SK-N-SH treated with all-trans-retinoic acid at 6 μM for 48 hours (cell line): ENCODE measurements at regions not wholly inside any gene's neighbourhood (a gene's known extent, or its start where the extent isn't known, plus 50 kb on each side); places are given as distances from the start of the nearest gene placed in this dataset.

ENCODE experiments used
- ARNTL ChIP-seq: fragments of 450-650 bp; formaldehyde crosslinking; IDR thresholded peaks from 2 replicates; pipeline ENCODE4 v1.5.0; 2020; ENCODE audit warnings: low read depth, mild to moderate bottlenecking, moderate library complexity, borderline replicate concordance
- CSDC2 ChIP-seq: fragments of 250-450 bp; sonication (Bioruptor Pico); IDR thresholded peaks from 2 replicates; pipeline ENCODE4 v1.5.0; 2020; ENCODE audit warnings: mild to moderate bottlenecking, moderate library complexity
- ESRRG ChIP-seq: fragments of 250-450 bp; sonication (Bioruptor Pico); IDR thresholded peaks from 2 replicates; pipeline ENCODE4 v1.6.1; 2021; ENCODE audit warnings: mild to moderate bottlenecking
- GLIS3 ChIP-seq: fragments of 250-450 bp; sonication (Bioruptor Pico); IDR thresholded peaks from 2 replicates; pipeline ENCODE4 v1.5.0; 2020; ENCODE audit warnings: mild to moderate bottlenecking, moderate library complexity
- PATZ1 ChIP-seq: fragments of 250-450 bp; sonication (Bioruptor Pico); IDR thresholded peaks from 2 replicates; pipeline ENCODE4 v1.8.0; 2020; ENCODE audit warnings: mild to moderate bottlenecking, moderate library complexity, borderline replicate concordance
- RARB ChIP-seq: fragments of 250-450 bp; sonication (Bioruptor Pico); IDR thresholded peaks from 2 replicates; pipeline ENCODE4 v1.8.0; 2021; ENCODE audit warnings: mild to moderate bottlenecking, moderate library complexity
- TOX ChIP-seq: fragments of 250-450 bp; sonication (Bioruptor Pico); IDR thresholded peaks from 2 replicates; pipeline ENCODE4 v1.8.0; 2021; ENCODE audit warnings: mild to moderate bottlenecking, moderate library complexity, borderline replicate concordance
- ZC3H10 ChIP-seq: fragments of 250-450 bp; sonication (Bioruptor Pico); IDR thresholded peaks from 2 replicates; pipeline ENCODE4 v1.5.1; 2021; ENCODE audit warnings: mild to moderate bottlenecking, moderate library complexity
- ZFP30 ChIP-seq: fragments of 450-650 bp; formaldehyde crosslinking; IDR thresholded peaks from 2 replicates; pipeline ENCODE4 v1.5.0; 2022; ENCODE audit warnings: mild to moderate bottlenecking, moderate library complexity
- ZNF565 ChIP-seq: fragments of 450-650 bp; formaldehyde crosslinking; conservative IDR thresholded peaks from 2 replicates; pipeline ENCODE4 v1.5.0; 2020; ENCODE audit warnings: low read depth, mild to moderate bottlenecking, moderate library complexity
- TF ChIP-seq, protein P1 (sequence below): fragments of 250-450 bp; sonication (Bioruptor Pico); IDR thresholded peaks from 2 replicates; pipeline ENCODE4 v1.5.1; 2021; ENCODE audit warnings: mild to moderate bottlenecking, moderate library complexity
- TF ChIP-seq, protein P2 (sequence below): fragments of 250-450 bp; sonication (Bioruptor Pico); IDR thresholded peaks from 2 replicates; pipeline ENCODE4 v1.5.1; 2020; ENCODE audit warnings: low read depth, mild to moderate bottlenecking, moderate library complexity

- TF ChIP-seq CSDC2 (CRISPR knock-in tag) (no peak), ARNTL (CRISPR knock-in tag) (no peak), ZC3H10 (no peak), PATZ1 (CRISPR knock-in tag) (no peak), RARB (CRISPR knock-in tag) (no peak), ZNF565 (CRISPR knock-in tag) (no peak), ESRRG (no peak), ZFP30 (CRISPR knock-in tag) (no peak), TOX (CRISPR knock-in tag) (no peak), GLIS3 (CRISPR knock-in tag) (no peak)
- TF ChIP-seq, protein P1, sequence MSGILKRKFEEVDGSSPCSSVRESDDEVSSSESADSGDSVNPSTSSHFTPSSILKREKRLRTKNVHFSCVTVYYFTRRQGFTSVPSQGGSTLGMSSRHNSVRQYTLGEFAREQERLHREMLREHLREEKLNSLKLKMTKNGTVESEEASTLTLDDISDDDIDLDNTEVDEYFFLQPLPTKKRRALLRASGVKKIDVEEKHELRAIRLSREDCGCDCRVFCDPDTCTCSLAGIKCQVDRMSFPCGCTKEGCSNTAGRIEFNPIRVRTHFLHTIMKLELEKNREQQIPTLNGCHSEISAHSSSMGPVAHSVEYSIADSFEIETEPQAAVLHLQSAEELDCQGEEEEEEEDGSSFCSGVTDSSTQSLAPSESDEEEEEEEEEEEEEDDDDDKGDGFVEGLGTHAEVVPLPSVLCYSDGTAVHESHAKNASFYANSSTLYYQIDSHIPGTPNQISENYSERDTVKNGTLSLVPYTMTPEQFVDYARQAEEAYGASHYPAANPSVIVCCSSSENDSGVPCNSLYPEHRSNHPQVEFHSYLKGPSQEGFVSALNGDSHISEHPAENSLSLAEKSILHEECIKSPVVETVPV: no peak
- TF ChIP-seq, protein P2, sequence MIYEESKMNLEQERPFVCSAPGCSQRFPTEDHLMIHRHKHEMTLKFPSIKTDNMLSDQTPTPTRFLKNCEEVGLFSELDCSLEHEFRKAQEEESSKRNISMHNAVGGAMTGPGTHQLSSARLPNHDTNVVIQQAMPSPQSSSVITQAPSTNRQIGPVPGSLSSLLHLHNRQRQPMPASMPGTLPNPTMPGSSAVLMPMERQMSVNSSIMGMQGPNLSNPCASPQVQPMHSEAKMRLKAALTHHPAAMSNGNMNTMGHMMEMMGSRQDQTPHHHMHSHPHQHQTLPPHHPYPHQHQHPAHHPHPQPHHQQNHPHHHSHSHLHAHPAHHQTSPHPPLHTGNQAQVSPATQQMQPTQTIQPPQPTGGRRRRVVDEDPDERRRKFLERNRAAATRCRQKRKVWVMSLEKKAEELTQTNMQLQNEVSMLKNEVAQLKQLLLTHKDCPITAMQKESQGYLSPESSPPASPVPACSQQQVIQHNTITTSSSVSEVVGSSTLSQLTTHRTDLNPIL (CRISPR knock-in tag): no peak
These were observed 346.8 kb downstream of the CYP26B1 start for GRCh38 chr2:71800851-71801250.
